GM23248 (cell line): ENCODE measurements at regions not wholly inside any gene's neighbourhood (a gene's known extent, or its start where the extent isn't known, plus 50 kb on each side); places are given as distances from the start of the nearest gene placed in this dataset.

Experiments used
- DNase-seq: peaks from one replicate; pipeline ENCODE4 v3.0.0-alpha.2; 2015
- H2AFZ ChIP-seq: fragments of 200-600 bp; sonication (generic); 2 replicates; pipeline ENCODE4 v1.6.1; 2016; ENCODE audit warnings: antibody characterized with exemption
- H3F3A ChIP-seq: fragments of 200-600 bp; sonication (generic); 2 replicates; pipeline ENCODE4 v1.6.1; 2016; ENCODE audit warnings: mild to moderate bottlenecking, antibody characterized with exemption, mixed run types; ENCODE audit not compliant: insufficient read depth
- H3K27ac ChIP-seq: fragments of 200-600 bp; sonication (generic); 2 replicates; pipeline ENCODE4 v1.5.1; 2016; ENCODE audit warnings: mild to moderate bottlenecking
- H3K27me3 ChIP-seq: fragments of 200-600 bp; sonication (generic); replicated peaks from 2 replicates; pipeline ENCODE4 v1.6.1; 2016; ENCODE audit warnings: mild to moderate bottlenecking; ENCODE audit not compliant: insufficient read depth
- H3K36me3 ChIP-seq: fragments of 200-600 bp; sonication (generic); 2 replicates; pipeline ENCODE4 v1.6.1; 2016; ENCODE audit warnings: low read depth, mild to moderate bottlenecking
- H3K4me1 ChIP-seq: fragments of 200-600 bp; sonication (generic); 2 replicates; pipeline ENCODE4 v1.6.1; 2016; ENCODE audit warnings: mild to moderate bottlenecking; ENCODE audit not compliant: insufficient read depth
- H3K4me2 ChIP-seq: fragments of 200-600 bp; sonication (generic); one replicate; pipeline ENCODE4 v1.6.1; 2016; ENCODE audit warnings: mild to moderate bottlenecking; ENCODE audit not compliant: unreplicated experiment
- H3K4me3 ChIP-seq: fragments of 200-600 bp; sonication (generic); 2 replicates; pipeline ENCODE4 v1.5.1; 2016; ENCODE audit warnings: mild to moderate bottlenecking
- H3K79me2 ChIP-seq: fragments of 200-600 bp; sonication (generic); 2 replicates; pipeline ENCODE4 v1.6.1; 2016; ENCODE audit warnings: mild to moderate bottlenecking; ENCODE audit not compliant: insufficient read depth
- H3K9ac ChIP-seq: fragments of 200-600 bp; sonication (generic); 2 replicates; pipeline ENCODE4 v1.6.1; 2016; ENCODE audit warnings: mild to moderate bottlenecking
- H3K9me2 ChIP-seq: fragments of 200-600 bp; sonication (generic); 2 replicates; pipeline ENCODE4 v1.6.1; 2016; ENCODE audit warnings: mixed run types, mild to moderate bottlenecking, moderate library complexity; ENCODE audit not compliant: insufficient read depth
- H3K9me3 ChIP-seq: fragments of 200-600 bp; sonication (generic); one replicate; pipeline ENCODE4 v1.6.1; 2017; ENCODE audit warnings: low read depth
- H4K20me1 ChIP-seq: fragments of 200-600 bp; sonication (generic); 2 replicates; pipeline ENCODE4 v1.6.0; 2016; ENCODE audit not compliant: insufficient read depth
- EZH2 ChIP-seq: fragments of 200-600 bp; sonication (generic); IDR thresholded peaks from 2 replicates; pipeline ENCODE4 v1.6.1; 2018; ENCODE audit warnings: antibody characterized with exemption, mild to moderate bottlenecking; ENCODE audit not compliant: insufficient read depth, poor library complexity, severe bottlenecking
- EZH2phosphoT487 ChIP-seq: fragments of 200-600 bp; sonication (generic); IDR thresholded peaks from 2 replicates; pipeline ENCODE4 v1.6.1; 2018; ENCODE audit warnings: antibody characterized with exemption, moderate library complexity, mild to moderate bottlenecking, low read depth; ENCODE audit not compliant: insufficient read depth
- WGBS, 2 experiments: methylation state at CpG; one replicate each; pipeline ENCODE4 v1.1.6; 2015 to 2017; ENCODE audit warnings: low lambda C conversion rate in 2 of 2, low coverage in 1 of 2; ENCODE audit errors: missing lambda C conversion rate in 2 of 2; 5-methylcytosine and 5-hydroxymethylcytosine counted together
- in situ Hi-C: fragments of 300-500 bp; cut with MboI; formaldehyde crosslinking; loops from 2 replicates; pipeline ENCODE4 v1.15.0; 2020

- H3F3A ChIP-seq = no peaks in the 10 kb centered on the region
- H4K20me1 ChIP-seq = no peaks in the 10 kb centered on the region
- H3K9me2 ChIP-seq = no peaks in the 10 kb centered on the region
- no peaks in the 10 kb centered on the region for H3K79me2 ChIP-seq
- H3K9ac ChIP-seq = no peak overlapping the region
- 67 to 79% methylated on average over 1 of the region's 1 CpG for WGBS, 2 experiments
- H3K4me1 ChIP-seq = no peaks in the 10 kb centered on the region
- no peak overlapping the region for H3K4me2 ChIP-seq
- H3K27ac ChIP-seq = no peak overlapping the region
- no peak for TF ChIP-seq EZH2
- TF ChIP-seq EZH2phosphoT487 = no peak
- H3K36me3 ChIP-seq = no peaks in the 10 kb centered on the region
- no peak for DNase-seq
- no peak overlapping the region for H3K4me3 ChIP-seq
- no peaks in the 10 kb centered on the region; the same call in 1 of the 2 replicates for H3K27me3 ChIP-seq
- in situ Hi-C loops = no loop called here
- H3K9me3 ChIP-seq = no peaks in the 10 kb centered on the region
- H2AFZ ChIP-seq = no peak overlapping the region
Measured at GRCh38 chr17:73870473-73870872, 226.2 kb upstream of the SDK2 start.

GRCh38 chr17:73872816-73873215 lies 228.6 kb upstream of the SDK2 start:
- DNase-seq = no peak
- Histone ChIP-seq H3K36me3 (no peaks in the 10 kb centered on the region), H2AFZ (no peak overlapping the region), H3K9me2 (no peaks in the 10 kb centered on the region), H3K9me3 (no peaks in the 10 kb centered on the region), H3K79me2 (no peaks in the 10 kb centered on the region), H3K9ac (no peak overlapping the region), H3K4me2 (no peak overlapping the region), H3K27me3 (no peaks in the 10 kb centered on the region), H3K27ac (no peak overlapping the region), H3F3A (no peaks in the 10 kb centered on the region), H3K4me1 (no peaks in the 10 kb centered on the region), H3K4me3 (no peak overlapping the region), H4K20me1 (no peaks in the 10 kb centered on the region)
- in situ Hi-C loops = no loop called here
- WGBS, 2 experiments = 32 to 44% methylated on average over 3 of the region's 3 CpGs
- TF ChIP-seq EZH2phosphoT487 (no peak), EZH2 (no peak)

DNA sequence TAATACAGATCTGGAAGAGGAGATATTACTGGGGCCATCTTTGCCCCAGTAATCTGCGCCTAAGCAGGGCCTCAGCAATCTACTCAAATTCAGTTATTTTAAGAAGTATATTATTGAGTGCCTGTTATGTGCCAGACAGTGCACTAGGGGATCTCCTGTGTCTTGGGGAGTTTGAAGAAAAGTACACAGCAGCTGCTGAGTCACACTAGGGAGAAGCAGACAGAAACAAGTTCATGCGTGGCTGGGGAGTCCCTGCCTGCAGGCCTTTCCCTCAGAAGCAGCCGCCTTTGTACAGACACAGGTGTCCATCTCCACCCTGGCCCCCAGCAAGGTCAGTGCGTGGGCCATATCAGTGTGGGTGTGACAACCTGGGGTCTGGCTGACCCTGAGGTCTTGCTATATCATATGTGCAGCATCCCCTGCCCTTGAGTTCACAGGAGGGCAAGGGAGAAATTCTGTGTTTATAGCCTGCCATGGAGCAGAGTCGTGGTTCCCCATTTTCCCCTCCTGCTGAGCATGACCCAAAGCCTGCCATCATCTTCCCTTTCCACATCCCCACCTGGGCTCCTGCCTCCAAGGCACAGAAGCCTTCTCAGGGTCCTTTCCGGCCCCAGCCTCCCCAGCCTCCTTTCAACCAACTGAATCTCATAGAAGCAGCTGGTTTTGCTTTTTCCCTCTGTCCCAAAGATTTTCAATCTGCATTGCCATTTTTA lies 229.9 kb upstream of the SDK2 start:
- H3K27me3 ChIP-seq = 0 out of 2 replicates have a peak, but pooled peaks cover 6% of the 10 kb centered on the region

GRCh38 chr17:73875346-73875745 lies 231.1 kb upstream of the SDK2 start:
- H3K36me3 ChIP-seq = no peaks in the 10 kb centered on the region
- H3K4me1 ChIP-seq = no peaks in the 10 kb centered on the region
- H3K9ac ChIP-seq = no peak overlapping the region
- WGBS, 2 experiments = 11 to 27% methylated on average over 3 of the region's 3 CpGs
- no peak for DNase-seq
- TF ChIP-seq EZH2phosphoT487 (no peak), EZH2 (no peak)
- no peaks in the 10 kb centered on the region for H3K9me2 ChIP-seq
- no peaks in the 10 kb centered on the region for H3K9me3 ChIP-seq
- 0 out of 2 replicates have a peak, but pooled peaks cover 6% of the 10 kb centered on the region for H3K27me3 ChIP-seq
- H3K79me2 ChIP-seq = no peaks in the 10 kb centered on the region
- H3K4me2 ChIP-seq = no peak overlapping the region
- in situ Hi-C loops = no loop called here
- H3F3A ChIP-seq = no peaks in the 10 kb centered on the region
- H4K20me1 ChIP-seq = no peaks in the 10 kb centered on the region
- H3K4me3 ChIP-seq = no peak overlapping the region
- H3K27ac ChIP-seq = no peak overlapping the region
- no peak overlapping the region for H2AFZ ChIP-seq

More for the DNA sequence above, 229.9 kb upstream of the SDK2 start:
- in situ Hi-C loops = no loop called here
- WGBS, 2 experiments = 29 to 43% methylated on average over 6 of the region's 6 CpGs
- H3K4me2 ChIP-seq = no peak overlapping the region
- H3K4me3 ChIP-seq = no peak overlapping the region
- H4K20me1 ChIP-seq = no peaks in the 10 kb centered on the region
- H3K4me1 ChIP-seq = no peaks in the 10 kb centered on the region
- no peaks in the 10 kb centered on the region for H3K79me2 ChIP-seq
- no peak overlapping the region for H3K27ac ChIP-seq
- H3F3A ChIP-seq = no peaks in the 10 kb centered on the region
- H3K9me3 ChIP-seq = no peaks in the 10 kb centered on the region
- H3K9ac ChIP-seq = no peak overlapping the region
- H2AFZ ChIP-seq = no peak overlapping the region
- no peaks in the 10 kb centered on the region for H3K9me2 ChIP-seq
- H3K36me3 ChIP-seq = no peaks in the 10 kb centered on the region
- no peak for DNase-seq
- TF ChIP-seq EZH2phosphoT487 = no peak
- no peak for TF ChIP-seq EZH2
